ENCODE measurements at regions not wholly inside any gene's neighbourhood (a gene's known extent, or its start where the extent isn't known, plus 50 kb on each side); places are given as distances from the start of the nearest gene placed in this dataset.

DNA sequence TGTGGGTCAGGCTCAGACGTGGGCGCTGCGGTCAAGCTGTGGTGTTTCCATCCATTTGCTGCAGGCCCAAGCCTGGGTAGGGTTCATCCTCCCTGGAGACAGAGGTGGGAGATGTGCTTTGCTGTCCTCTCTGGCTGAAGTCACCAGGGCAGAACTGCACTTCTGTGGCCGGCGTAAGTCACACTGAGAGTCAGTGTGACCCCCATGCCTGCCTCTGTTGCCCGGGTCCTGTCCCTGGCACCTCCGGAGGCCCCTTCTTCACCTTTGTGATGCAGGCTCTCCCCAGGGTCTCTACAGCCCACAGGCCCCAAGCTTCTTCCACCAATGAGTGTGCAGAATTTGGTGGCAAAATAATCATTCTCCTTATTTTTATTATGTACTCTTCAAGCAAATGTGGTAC is 53.8 kb upstream of the DACT2 start:
- ATAC-seq (replicated peaks in 1 of 4) (no peak), DNase-seq (no peak)
- Histone ChIP-seq H3K27ac (ENCODE audit: low read length) (no peak overlapping the region), H3K9me3 (no peaks in the 10 kb centered on the region), H3K4me1 (ENCODE audit: control insufficient read depth in 1 of 2, extremely low read depth in 1 of 2, insufficient read depth in 2 of 2, low read length in 2 of 2) (peaks cover 0 to 3% of the 10 kb centered on the region in 2 experiments), H3K4me3 (ENCODE audit: control insufficient read depth in 1 of 2, extremely low read depth in 1 of 2, low read length in 1 of 2) (no peak overlapping the region), H3K27me3 (replicated peaks in 1 of 2; ENCODE audit: control insufficient read depth in 2 of 2, extremely low read depth in 1 of 2, insufficient read depth in 2 of 2, low read length in 1 of 2) (peaks cover 0 to 17% of the 10 kb centered on the region in 2 experiments), H3K36me3 (ENCODE audit: control insufficient read depth in 2 of 2, extremely low read depth in 1 of 2, insufficient read depth in 1 of 2, low read length in 1 of 2) (no peaks in the 10 kb centered on the region)
- no peak overlapping the region for H3K27ac Mint-ChIP-seq
- H3K9me3 Mint-ChIP-seq = no peaks in the 10 kb centered on the region
- H3K27me3 Mint-ChIP-seq = no peaks in the 10 kb centered on the region
- H3K4me3 Mint-ChIP-seq = no peak overlapping the region
- POLR2A ChIA-PET = no interaction called here
- H3K4me1 Mint-ChIP-seq = peaks cover 2 to 7% (median 5%) of the 10 kb centered on the region in 3 donors
- CTCF ChIA-PET = no interaction called here
- no peaks in the 10 kb centered on the region for H3K36me3 Mint-ChIP-seq
- WGBS (ENCODE audit: insufficient coverage) = 94% methylated on average over 5 of the region's 7 CpGs

DNA sequence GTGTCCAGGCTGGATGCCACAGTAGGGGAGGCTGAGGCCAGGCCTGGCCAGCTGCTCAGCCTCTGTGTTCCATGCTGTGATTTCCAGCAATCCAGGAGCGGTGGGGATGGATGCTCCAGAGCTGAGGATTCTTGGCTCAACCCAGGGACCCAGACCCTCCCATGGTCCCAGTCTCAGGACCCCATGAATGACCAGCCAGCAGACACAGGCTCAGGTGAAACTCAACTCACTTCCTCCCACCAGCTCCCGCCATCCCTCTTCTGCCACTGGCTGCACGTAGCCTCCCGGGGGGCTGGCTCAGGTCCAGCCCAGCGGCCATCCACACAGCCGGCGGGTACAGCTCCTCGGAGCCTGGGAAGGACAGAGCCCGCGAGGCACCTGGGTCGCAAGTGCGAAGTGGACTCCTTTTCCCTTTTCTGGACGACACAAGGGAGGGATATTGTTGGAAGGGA is 54.5 kb upstream of the DACT2 start:
- no peak overlapping the region for H3K4me3 Mint-ChIP-seq
- ATAC-seq (replicated peaks in 1 of 4) (no peak), DNase-seq (no peak)
- ChIA-PET POLR2A (no interaction called here), CTCF (no interaction called here)
- no peaks in the 10 kb centered on the region for H3K36me3 ChIP-seq (ENCODE audit: control insufficient read depth in 2 of 2, extremely low read depth in 1 of 2, insufficient read depth in 1 of 2, low read length in 1 of 2)
- H3K4me3 ChIP-seq (ENCODE audit: control insufficient read depth in 1 of 2, extremely low read depth in 1 of 2, low read length in 1 of 2) = no peak overlapping the region
- peaks cover 0 to 3% of the 10 kb centered on the region in 2 experiments for H3K4me1 ChIP-seq (ENCODE audit: control insufficient read depth in 1 of 2, extremely low read depth in 1 of 2, insufficient read depth in 2 of 2, low read length in 2 of 2)
- no peaks in the 10 kb centered on the region for H3K36me3 Mint-ChIP-seq
- H3K4me1 Mint-ChIP-seq = peaks cover 2 to 7% (median 5%) of the 10 kb centered on the region in 3 donors
- H3K27ac ChIP-seq (ENCODE audit: low read length) = no peak overlapping the region
- no peaks in the 10 kb centered on the region for H3K27me3 Mint-ChIP-seq
- H3K27me3 ChIP-seq (replicated peaks in 1 of 2; ENCODE audit: control insufficient read depth in 2 of 2, extremely low read depth in 1 of 2, insufficient read depth in 2 of 2, low read length in 1 of 2) = peaks cover 0 to 11% of the 10 kb centered on the region in 2 experiments
- no peaks in the 10 kb centered on the region for H3K9me3 ChIP-seq
- 83% methylated on average over 4 of the region's 13 CpGs for WGBS (ENCODE audit: insufficient coverage)
- no peaks in the 10 kb centered on the region for H3K9me3 Mint-ChIP-seq
- H3K27ac Mint-ChIP-seq = no peak overlapping the region

DNA sequence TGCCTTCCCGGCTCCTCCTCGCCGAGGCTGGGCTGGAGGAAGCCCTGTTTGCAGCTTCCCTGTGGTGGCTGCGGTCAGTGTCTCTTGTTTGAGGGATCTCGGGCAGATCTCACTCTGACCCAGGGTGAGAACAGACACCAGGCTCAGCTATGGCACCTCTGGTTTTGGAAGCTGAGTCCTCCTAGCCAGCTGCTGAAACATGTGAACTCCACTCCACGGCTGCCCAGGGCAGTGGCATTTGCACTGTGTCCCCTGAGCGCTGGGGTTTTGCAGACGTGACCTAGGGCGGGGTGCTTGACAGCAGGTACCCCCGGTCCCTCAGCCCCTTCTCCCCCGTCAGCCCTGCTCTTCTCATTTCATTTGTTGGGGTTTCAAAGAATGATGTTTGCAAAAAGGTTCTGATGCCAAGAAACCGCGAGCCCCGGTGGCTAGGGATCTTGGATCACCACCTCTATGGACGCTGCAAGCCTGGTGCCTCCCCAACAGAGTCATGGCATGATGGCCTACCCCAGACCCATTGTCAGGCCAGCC is 55.0 kb upstream of the DACT2 start:
- CTCF ChIA-PET = no interaction called here

DNA sequence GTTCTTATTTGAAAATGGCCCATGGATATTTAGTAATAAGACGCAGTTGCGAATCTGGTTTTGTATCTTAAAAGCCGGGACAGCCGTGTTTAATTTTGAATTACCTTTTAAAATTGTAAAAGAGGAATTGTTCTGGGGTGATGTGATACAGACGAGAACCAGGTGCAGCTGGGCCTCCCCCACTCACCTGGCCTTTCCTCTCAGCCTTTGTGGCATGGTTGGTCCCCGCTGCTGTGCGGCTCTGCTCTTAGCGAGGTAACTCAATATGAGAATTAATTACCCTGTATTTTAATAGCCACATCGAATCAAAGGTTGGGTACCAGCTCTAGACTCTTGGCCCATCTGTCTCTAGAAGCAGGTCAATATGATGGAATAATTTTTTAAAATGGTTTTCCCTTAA is 56.5 kb upstream of the DACT2 start:
- Mint-ChIP-seq H3K4me1 (no peaks in the 10 kb centered on the region), H3K9me3 (no peaks in the 10 kb centered on the region), H3K27ac (no peak overlapping the region), H3K27me3 (no peaks in the 10 kb centered on the region), H3K36me3 (no peaks in the 10 kb centered on the region), H3K4me3 (no peak overlapping the region)
- ATAC-seq (replicated peaks in 1 of 4) = no peak
- H3K4me3 ChIP-seq (ENCODE audit: control insufficient read depth in 1 of 2, extremely low read depth in 1 of 2, low read length in 1 of 2) = no peak overlapping the region
- H3K4me1 ChIP-seq (ENCODE audit: control insufficient read depth in 1 of 2, extremely low read depth in 1 of 2, insufficient read depth in 2 of 2, low read length in 2 of 2) = no peaks in the 10 kb centered on the region
- POLR2A ChIA-PET = no interaction called here
- no peak for DNase-seq
- no peak overlapping the region for H3K27ac ChIP-seq (ENCODE audit: low read length)
- no peaks in the 10 kb centered on the region for H3K9me3 ChIP-seq
- H3K27me3 ChIP-seq (replicated peaks in 1 of 2; ENCODE audit: control insufficient read depth in 2 of 2, extremely low read depth in 1 of 2, insufficient read depth in 2 of 2, low read length in 1 of 2) = no peaks in the 10 kb centered on the region
- CTCF ChIA-PET = no interaction called here
- H3K36me3 ChIP-seq (ENCODE audit: control insufficient read depth in 2 of 2, extremely low read depth in 1 of 2, insufficient read depth in 1 of 2, low read length in 1 of 2) = no peaks in the 10 kb centered on the region
- 100% methylated on average over 1 of the region's 9 CpGs for WGBS (ENCODE audit: insufficient coverage)

More for the DNA sequence above, 55.0 kb upstream of the DACT2 start:
- Mint-ChIP-seq H3K4me1 (peaks cover 2 to 6% (median 5%) of the 10 kb centered on the region in 3 donors), H3K27ac (no peak overlapping the region), H3K9me3 (no peaks in the 10 kb centered on the region), H3K36me3 (no peaks in the 10 kb centered on the region), H3K27me3 (no peaks in the 10 kb centered on the region), H3K4me3 (no peak overlapping the region)
- DNase-seq (no peak), ATAC-seq (replicated peaks in 1 of 4) (no peak)
- no peaks in the 10 kb centered on the region for H3K9me3 ChIP-seq
- H3K27me3 ChIP-seq (replicated peaks in 1 of 2; ENCODE audit: control insufficient read depth in 2 of 2, extremely low read depth in 1 of 2, insufficient read depth in 2 of 2, low read length in 1 of 2) = peaks cover 0 to 9% of the 10 kb centered on the region in 2 experiments
- H3K27ac ChIP-seq (ENCODE audit: low read length) = no peak overlapping the region
- POLR2A ChIA-PET = no interaction called here
- WGBS (ENCODE audit: insufficient coverage) = 84% methylated on average over 13 of the region's 15 CpGs
- no peak overlapping the region for H3K4me3 ChIP-seq (ENCODE audit: control insufficient read depth in 1 of 2, extremely low read depth in 1 of 2, low read length in 1 of 2)
- peaks cover 0 to 3% of the 10 kb centered on the region in 2 experiments for H3K4me1 ChIP-seq (ENCODE audit: control insufficient read depth in 1 of 2, extremely low read depth in 1 of 2, insufficient read depth in 2 of 2, low read length in 2 of 2)
- H3K36me3 ChIP-seq (ENCODE audit: control insufficient read depth in 2 of 2, extremely low read depth in 1 of 2, insufficient read depth in 1 of 2, low read length in 1 of 2) = no peaks in the 10 kb centered on the region

DNA sequence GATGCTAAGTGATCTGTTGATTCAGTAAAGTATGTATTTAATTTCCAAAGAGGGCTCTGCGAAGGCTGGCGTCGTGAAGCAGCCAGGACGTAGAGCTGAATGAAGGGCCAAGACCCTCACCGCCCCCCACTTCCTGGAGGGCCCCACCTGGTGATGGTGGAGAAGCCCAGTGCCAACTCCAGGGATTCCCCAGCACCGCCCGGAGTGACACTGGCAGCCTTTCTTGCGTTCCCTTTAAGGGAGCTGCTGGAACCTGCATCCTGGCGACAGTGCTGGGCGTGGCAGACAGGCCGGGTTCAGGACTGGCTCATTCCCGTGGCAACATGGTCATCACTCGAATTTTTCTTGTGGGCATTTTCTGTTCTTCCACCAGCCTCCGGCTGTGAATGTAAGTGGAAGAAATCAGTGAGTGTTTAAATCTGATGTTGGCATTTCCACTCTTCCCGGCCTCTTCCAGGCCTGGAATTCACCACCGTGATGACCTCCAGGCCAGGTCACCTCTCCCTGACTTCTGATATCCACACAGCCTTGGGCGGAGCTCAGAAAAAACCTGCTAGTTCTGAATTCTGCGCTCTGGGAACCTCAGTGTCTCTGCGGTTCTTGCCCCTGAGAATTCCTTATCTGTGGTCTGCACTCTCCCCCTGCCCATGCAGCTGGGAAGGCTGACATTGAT is 57.4 kb upstream of the DACT2 start:
- H3K36me3 ChIP-seq (ENCODE audit: control insufficient read depth in 2 of 2, extremely low read depth in 1 of 2, insufficient read depth in 1 of 2, low read length in 1 of 2) = no peaks in the 10 kb centered on the region
- no peaks in the 10 kb centered on the region for H3K27me3 ChIP-seq (replicated peaks in 1 of 2; ENCODE audit: control insufficient read depth in 2 of 2, extremely low read depth in 1 of 2, insufficient read depth in 2 of 2, low read length in 1 of 2)
- no peaks in the 10 kb centered on the region for H3K27me3 Mint-ChIP-seq
- no peaks in the 10 kb centered on the region for H3K9me3 Mint-ChIP-seq
- H3K4me1 ChIP-seq (ENCODE audit: control insufficient read depth in 1 of 2, extremely low read depth in 1 of 2, insufficient read depth in 2 of 2, low read length in 2 of 2) = no peaks in the 10 kb centered on the region
- H3K27ac Mint-ChIP-seq = no peak overlapping the region
- no peaks in the 10 kb centered on the region for H3K36me3 Mint-ChIP-seq
- no peak for DNase-seq
- ATAC-seq (replicated peaks in 1 of 4) = no peak
- no peak overlapping the region for H3K27ac ChIP-seq (ENCODE audit: low read length)
- WGBS (ENCODE audit: insufficient coverage) = 77% methylated on average over 17 of the region's 19 CpGs
- ChIA-PET POLR2A (no interaction called here), CTCF (no interaction called here)
- no peaks in the 10 kb centered on the region for H3K4me1 Mint-ChIP-seq
- no peak overlapping the region for H3K4me3 Mint-ChIP-seq
- H3K4me3 ChIP-seq (ENCODE audit: control insufficient read depth in 1 of 2, extremely low read depth in 1 of 2, low read length in 1 of 2) = no peak overlapping the region
- H3K9me3 ChIP-seq = no peaks in the 10 kb centered on the region

DNA sequence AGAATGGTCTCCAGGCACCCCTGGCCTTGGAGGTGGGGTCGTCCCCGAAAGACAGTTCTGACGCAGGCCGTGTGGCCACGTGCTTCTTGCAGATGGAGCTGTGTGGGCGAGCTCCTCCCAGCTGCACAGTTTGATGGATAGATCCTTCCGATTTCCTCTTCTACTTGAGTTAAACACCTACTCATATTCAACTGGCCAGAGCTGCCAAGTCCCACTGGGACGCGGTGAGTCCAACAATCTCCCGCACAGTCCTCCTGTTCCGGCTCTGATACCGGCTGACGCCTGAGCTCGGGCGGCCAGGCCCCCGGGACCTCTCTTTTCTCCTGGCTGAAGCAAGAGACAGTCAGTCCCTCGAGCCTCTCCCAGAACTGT is 57.9 kb upstream of the DACT2 start:
- ChIA-PET POLR2A (no interaction called here), CTCF (no interaction called here)
- Histone ChIP-seq H3K4me3 (ENCODE audit: control insufficient read depth in 1 of 2, extremely low read depth in 1 of 2, low read length in 1 of 2) (no peak overlapping the region), H3K36me3 (ENCODE audit: control insufficient read depth in 2 of 2, extremely low read depth in 1 of 2, insufficient read depth in 1 of 2, low read length in 1 of 2) (no peaks in the 10 kb centered on the region), H3K9me3 (no peaks in the 10 kb centered on the region), H3K27me3 (replicated peaks in 1 of 2; ENCODE audit: control insufficient read depth in 2 of 2, extremely low read depth in 1 of 2, insufficient read depth in 2 of 2, low read length in 1 of 2) (no peaks in the 10 kb centered on the region), H3K27ac (ENCODE audit: low read length) (no peak overlapping the region), H3K4me1 (ENCODE audit: control insufficient read depth in 1 of 2, extremely low read depth in 1 of 2, insufficient read depth in 2 of 2, low read length in 2 of 2) (no peaks in the 10 kb centered on the region)
- no peak for ATAC-seq (replicated peaks in 1 of 4)
- Mint-ChIP-seq H3K27me3 (no peaks in the 10 kb centered on the region), H3K9me3 (no peaks in the 10 kb centered on the region), H3K36me3 (no peaks in the 10 kb centered on the region), H3K4me1 (no peaks in the 10 kb centered on the region), H3K27ac (no peak overlapping the region), H3K4me3 (no peak overlapping the region)
- DNase-seq = no peak
- WGBS (ENCODE audit: insufficient coverage) = 81% methylated on average over 12 of the region's 17 CpGs

Measured in T-cell (primary cell).